NT2/D1 (cell line): ENCODE measurements at regions not wholly inside any gene's neighbourhood (a gene's known extent, or its start where the extent isn't known, plus 50 kb on each side); places are given as distances from the start of the nearest gene placed in this dataset.

Experiments
- SUZ12 ChIP-seq: IDR thresholded peaks from 2 replicates; pipeline ENCODE4 v1.6.1; 2011; ENCODE audit not compliant: insufficient read length, insufficient read depth; ENCODE audit errors: extremely low read depth
- YY1 ChIP-seq: IDR thresholded peaks from 2 replicates; pipeline ENCODE4 v1.6.1; 2011; ENCODE audit not compliant: insufficient read length, insufficient read depth

DNA sequence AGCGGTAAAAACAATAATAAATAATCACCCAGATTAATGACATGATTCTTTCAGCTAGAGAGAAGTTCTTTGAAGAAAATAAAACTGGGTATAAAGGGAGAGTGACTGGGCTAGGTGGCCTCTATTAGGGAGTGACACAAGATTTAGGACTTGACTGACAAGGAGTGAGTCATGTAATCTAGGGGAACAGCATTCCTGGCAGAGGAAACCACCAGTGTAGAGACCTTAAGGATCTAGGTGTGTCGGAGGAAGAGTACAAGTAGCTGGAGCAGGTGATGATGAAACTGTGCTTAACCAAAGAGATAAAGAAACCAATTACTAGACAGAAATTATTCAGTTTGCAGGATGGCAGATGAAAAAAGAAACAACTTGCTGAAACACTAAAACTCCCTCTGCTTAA, 248.0 kb downstream of the RFC3 start:
- TF ChIP-seq SUZ12 (no peak), YY1 (no peak)
